NCI-H446 treated with DMSO at 0.1 percent for 48 hours (cell line): ENCODE measurements at regions not wholly inside any gene's neighbourhood (a gene's known extent, or its start where the extent isn't known, plus 50 kb on each side); places are given as distances from the start of the nearest gene placed in this dataset.
"Not testable (repeated sequence)": the region's sequence is repeated elsewhere in the genome, so short reads cannot be mapped to it uniquely, and the experiment has no call there.

Source experiments
- DNase-seq: peaks from one replicate; lab custom pipeline; 2025; lab: John Stamatoyannopoulos, UW

DNA sequence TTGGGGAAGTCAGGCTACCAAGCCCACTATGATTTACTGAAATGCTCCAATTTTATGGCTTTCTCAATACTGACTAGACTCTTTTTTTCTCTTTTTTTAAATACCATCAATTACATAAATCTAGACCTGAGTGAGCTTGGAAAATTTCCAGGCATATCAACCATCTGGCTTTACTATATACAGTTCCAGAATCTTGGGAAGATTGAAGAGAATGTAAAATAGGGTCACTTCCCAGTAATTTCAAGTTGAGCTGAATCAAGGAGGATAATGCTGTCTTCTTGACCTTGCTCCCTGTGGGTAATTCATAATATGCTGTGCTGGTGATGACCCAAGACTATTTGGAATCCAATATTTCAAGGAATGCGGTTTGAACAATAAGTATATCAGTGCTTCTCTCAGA is 108.1 kb downstream of the MAP3K21 start:
- DNase-seq: peak; percentile 76

GRCh38 chr1:233439721-233440120 is 112.2 kb downstream of the MAP3K21 start:
- no peak for DNase-seq

- DNase-seq: peak; percentile 68
Measured at GRCh38 chr1:233440951-233441401, 113.5 kb downstream of the MAP3K21 start.

DNA sequence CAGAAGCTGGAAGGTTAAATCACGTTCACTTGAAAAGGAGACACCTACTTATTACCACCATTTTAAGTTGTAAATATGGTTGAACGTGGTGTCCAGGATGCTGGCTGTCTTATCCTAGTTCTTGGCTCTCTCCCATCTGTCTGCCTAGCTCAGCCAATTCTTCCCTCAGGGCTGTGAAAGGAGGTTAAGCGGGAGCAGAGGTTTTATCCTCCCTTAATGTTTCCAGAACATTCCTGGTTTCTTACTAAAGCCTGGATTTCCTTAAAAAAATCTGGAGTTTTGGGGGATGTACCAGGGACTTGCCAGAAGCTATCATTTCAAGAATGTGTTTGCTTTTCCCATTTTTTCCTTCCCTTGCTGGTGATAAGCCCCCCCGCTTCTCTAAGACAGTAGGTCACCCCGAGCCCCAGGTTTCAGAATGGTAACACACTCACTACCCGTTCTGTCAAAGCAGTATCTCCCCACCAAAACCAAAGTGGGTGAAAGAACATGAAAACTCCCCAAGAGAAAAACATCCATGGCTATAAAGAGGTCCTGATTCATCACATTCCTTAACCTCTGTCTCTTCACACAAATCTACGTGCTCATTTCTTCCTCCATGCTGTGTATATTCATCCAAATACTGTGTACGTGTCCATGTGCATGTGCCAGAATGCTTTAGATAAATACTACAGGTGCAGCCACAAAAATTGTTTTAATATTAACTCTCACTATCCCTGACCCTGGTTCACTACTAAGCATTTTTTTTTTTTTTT is 114.7 kb downstream of the MAP3K21 start:
- DNase-seq: peak; percentile 62

- peak; percentile 90 for DNase-seq
Measured at GRCh38 chr1:233443040-233443760, 115.7 kb downstream of the MAP3K21 start.

DNA sequence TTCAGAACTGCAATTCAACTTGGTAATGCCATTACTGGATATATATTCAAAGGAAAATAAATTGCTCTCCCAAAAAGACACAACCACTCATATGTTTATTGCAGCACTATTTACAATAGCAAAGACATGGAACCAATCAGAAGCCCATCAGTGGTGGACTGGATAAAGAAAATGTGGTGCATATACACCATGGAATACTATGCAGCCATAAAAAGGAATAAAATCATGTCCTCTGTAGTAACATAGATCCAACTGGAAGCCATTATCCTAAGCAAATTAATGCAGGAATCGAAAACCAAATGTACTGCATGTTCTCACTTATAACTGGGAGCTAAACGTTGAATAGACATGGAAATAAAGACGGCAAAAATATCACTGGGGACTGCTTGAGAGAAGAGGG is 117.0 kb downstream of the MAP3K21 start:
- DNase-seq: no peak

GRCh38 chr1:233445737-233446136 is 118.2 kb downstream of the MAP3K21 start:
- no peak for DNase-seq

- peak; percentile 79 for DNase-seq
Measured at GRCh38 chr1:233446935-233447334, 119.4 kb downstream of the MAP3K21 start.

GRCh38 chr1:233448109-233448689 is 120.7 kb downstream of the MAP3K21 start:
- DNase-seq: peak; percentile 51

GRCh38 chr1:233452724-233453123 is 125.2 kb downstream of the MAP3K21 start:
- no peak for DNase-seq

DNA sequence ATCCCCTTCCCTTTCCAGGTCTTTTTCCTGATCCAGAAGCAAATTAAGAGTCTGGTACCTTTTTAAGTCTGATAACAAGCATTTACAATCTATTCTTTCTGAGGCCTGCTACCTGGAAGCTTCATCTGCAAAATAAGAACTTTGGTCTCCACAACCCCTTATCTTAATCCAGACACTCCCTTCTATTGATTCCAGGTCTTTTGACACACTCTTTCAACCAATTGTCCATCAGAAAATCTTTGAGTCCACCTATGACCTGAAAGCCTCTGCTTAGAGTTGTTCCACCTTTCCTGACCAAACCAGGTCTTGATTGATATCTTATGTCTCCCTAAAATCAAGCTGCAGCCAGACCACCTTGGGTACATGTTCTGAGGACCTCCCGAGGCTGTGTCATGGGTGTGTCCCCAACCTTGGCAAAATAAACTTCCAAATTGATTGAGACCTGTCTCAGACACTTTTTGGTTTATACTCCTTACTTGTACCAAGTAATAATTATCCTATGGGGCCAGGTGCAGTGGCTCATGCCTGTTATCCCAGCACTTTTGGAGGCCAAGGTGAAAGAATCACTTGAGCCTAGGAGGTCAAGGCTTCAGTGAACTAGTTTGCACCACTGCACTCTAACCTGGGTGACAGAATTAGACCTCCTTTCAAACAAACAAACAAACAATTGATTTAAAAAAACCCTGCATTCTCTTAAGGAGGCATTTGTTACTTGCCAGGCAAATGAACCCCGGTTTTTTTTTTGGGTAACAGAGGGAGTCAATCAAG is 126.1 kb downstream of the MAP3K21 start:
- no peak for DNase-seq

GRCh38 chr1:233459470-233459945 is 132.0 kb downstream of the MAP3K21 start:
- no peak for DNase-seq

- no peak for DNase-seq
Measured at GRCh38 chr1:233459968-233460367, 132.4 kb downstream of the MAP3K21 start.

DNA sequence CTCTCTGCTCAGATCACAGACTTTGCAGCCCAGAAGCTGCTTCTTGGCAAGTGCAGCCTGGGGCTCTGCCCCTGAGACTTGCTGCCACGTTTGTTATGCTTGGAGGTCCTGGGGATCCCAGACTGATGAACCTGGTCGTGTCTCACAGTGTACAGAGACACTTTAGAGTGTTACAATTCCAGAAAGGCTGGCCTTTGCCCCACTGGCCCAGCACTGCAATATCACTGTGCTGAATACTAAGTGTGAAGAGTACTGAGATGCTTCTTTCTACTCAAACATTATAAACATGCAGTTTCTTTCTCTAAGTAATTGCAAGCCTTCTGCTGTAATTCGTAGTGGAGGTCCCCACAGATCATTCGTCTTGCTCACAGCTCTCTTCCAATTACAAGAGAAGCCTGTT is 133.2 kb downstream of the MAP3K21 start:
- no peak for DNase-seq

GRCh38 chr1:233461847-233462246 is 134.3 kb downstream of the MAP3K21 start:
- no peak for DNase-seq

DNA sequence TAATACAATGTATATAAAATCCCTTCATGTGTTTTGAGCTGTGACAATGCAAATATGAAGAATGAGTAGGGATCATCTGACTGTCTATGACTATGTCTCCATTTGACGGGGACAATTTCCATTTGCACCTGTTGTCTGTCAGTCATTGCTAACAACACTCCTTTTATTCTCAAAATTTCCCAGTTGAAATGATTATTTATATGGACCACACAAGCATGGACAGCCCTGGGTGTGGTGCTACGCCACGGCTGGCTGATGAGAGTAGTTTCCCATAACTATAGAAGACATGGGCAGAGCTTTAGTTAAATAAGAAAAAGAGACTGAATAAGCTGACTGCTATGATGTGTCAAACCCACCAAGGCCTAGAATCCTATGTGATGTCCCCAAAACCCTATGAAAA is 135.8 kb downstream of the MAP3K21 start:
- DNase-seq: no peak

GRCh38 chr1:233465745-233466343 is 138.3 kb downstream of the MAP3K21 start:
- no peak for DNase-seq

- DNase-seq: no peak
Measured at GRCh38 chr1:233470741-233471499, 143.0 kb upstream of the KCNK1 start.

DNA sequence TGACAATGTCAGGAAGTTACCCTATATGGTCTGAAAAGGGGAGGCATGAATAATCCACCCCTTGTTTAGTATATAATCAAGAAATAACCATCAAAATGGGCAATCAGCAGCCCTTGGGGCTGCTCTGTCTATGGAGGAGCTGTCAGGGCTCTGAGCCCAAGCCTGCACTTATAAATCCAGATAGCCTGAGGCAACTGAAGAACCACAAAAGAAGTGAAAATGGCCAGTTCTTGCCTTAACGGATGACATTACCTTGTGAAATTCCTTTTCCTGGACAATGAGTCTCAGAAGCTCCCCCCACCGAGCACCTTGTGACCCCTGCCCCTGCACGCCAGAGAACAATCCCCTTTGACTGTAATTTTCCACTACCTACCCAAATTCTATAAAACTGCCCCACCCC is 142.1 kb upstream of the KCNK1 start:
- DNase-seq: not testable (repeated sequence)

DNA sequence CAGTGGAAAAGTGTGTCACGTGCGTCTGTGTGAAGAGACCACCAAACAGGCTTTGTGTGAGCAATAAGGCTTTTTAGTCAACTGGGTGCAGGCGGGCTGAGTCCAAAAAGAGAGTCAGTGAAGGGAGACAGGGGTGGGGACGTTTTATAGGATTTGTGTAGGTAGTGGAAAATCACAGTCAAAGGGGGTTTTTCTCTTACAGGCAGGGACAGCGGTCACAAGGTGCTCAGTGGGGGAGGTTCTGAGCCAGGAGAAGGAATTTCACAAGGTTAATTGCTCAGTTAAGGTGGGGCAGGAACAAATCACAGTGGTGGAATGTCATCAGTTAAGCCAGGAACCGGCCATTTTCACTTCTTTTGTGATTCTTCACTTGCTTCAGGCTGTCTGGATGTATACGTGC is 141.1 kb upstream of the KCNK1 start:
- not testable (repeated sequence) for DNase-seq
